Activated CD4-positive, alpha-beta memory T cell treated with anti-CD3 and anti-CD28 coated beads for 36 hours (primary cell): ENCODE measurements at regions not wholly inside any gene's neighbourhood (a gene's known extent, or its start where the extent isn't known, plus 50 kb on each side); places are given as distances from the start of the nearest gene placed in this dataset.

Experiments used
- CTCF ChIA-PET: fragments of 350-600 bp; sonication (Branson Sonifier 250); formaldehyde crosslinking; loops from one replicate; lab custom pipeline; 2021; ENCODE audit warnings: antibody characterized with exemption, inconsistent platforms; lab: Charles Lee
- POLR2A ChIA-PET: fragments of 350-600 bp; sonication (Branson Sonifier 250); formaldehyde crosslinking; loops from one replicate; lab custom pipeline; 2021; ENCODE audit warnings: antibody characterized with exemption; lab: Charles Lee
- DNase-seq: peaks from one replicate; pipeline ENCODE4 v3.0.0-alpha.2; 2020
- H3K27ac Mint-ChIP-seq: one replicate; pipeline ENCODE4 v1.8.0; 2021; ENCODE audit warnings: mixed read lengths
- H3K27me3 Mint-ChIP-seq: one replicate; pipeline ENCODE4 v1.8.0; 2021; ENCODE audit warnings: mixed read lengths
- H3K36me3 Mint-ChIP-seq: one replicate; pipeline ENCODE4 v1.8.0; 2021; ENCODE audit warnings: mixed read lengths
- H3K4me1 Mint-ChIP-seq: one replicate; pipeline ENCODE4 v1.8.0; 2021; ENCODE audit warnings: low read depth, mixed read lengths
- H3K4me3 Mint-ChIP-seq: one replicate; pipeline ENCODE4 v1.8.0; 2021; ENCODE audit warnings: mild to moderate bottlenecking, mixed read lengths
- H3K9me3 Mint-ChIP-seq: one replicate; pipeline ENCODE4 v1.8.0; 2021; ENCODE audit warnings: mixed read lengths
- intact Hi-C: fragments of 100-400 bp; cut with micrococcal nuclease; formaldehyde crosslinking; loops from one replicate; pipeline ENCODE4 v1.15.1; 2023

- CTCF ChIA-PET, result no interaction called here
- intact Hi-C loops, result no loop called here
- H3K9me3 Mint-ChIP-seq, result no peaks in the 10 kb centered on the region
- no peaks in the 10 kb centered on the region for H3K27me3 Mint-ChIP-seq
- H3K27ac Mint-ChIP-seq, result no peak overlapping the region
- no peak overlapping the region for H3K4me3 Mint-ChIP-seq
- H3K4me1 Mint-ChIP-seq, result no peaks in the 10 kb centered on the region
- POLR2A ChIA-PET, result no interaction called here
- no peaks in the 10 kb centered on the region for H3K36me3 Mint-ChIP-seq
- DNase-seq, result no peak
These were observed 1119.7 kb upstream of the CNTNAP5 start for GRCh38 chr2:122905431-122905830.

- ChIA-PET CTCF (no interaction called here), POLR2A (no interaction called here)
- Mint-ChIP-seq H3K27ac (no peak overlapping the region), H3K36me3 (no peaks in the 10 kb centered on the region), H3K9me3 (peaks cover 2% of the 10 kb centered on the region), H3K4me1 (no peaks in the 10 kb centered on the region), H3K4me3 (no peak overlapping the region), H3K27me3 (no peaks in the 10 kb centered on the region)
- no peak for DNase-seq
- intact Hi-C loops, result no loop called here
These were observed 1116.9 kb upstream of the CNTNAP5 start for GRCh38 chr2:122908159-122908558.

GRCh38 chr2:122927197-122927596 lies 1097.9 kb upstream of the CNTNAP5 start:
- DNase-seq, result no peak
- Mint-ChIP-seq H3K27ac (no peak overlapping the region), H3K36me3 (no peaks in the 10 kb centered on the region), H3K27me3 (no peaks in the 10 kb centered on the region), H3K4me1 (no peaks in the 10 kb centered on the region), H3K4me3 (no peak overlapping the region), H3K9me3 (peaks cover 26% of the 10 kb centered on the region)
- ChIA-PET CTCF (no interaction called here), POLR2A (no interaction called here)
- intact Hi-C loops, result no loop called here

GRCh38 chr2:122927710-122928557 lies 1097.2 kb upstream of the CNTNAP5 start:
- no peaks in the 10 kb centered on the region for H3K27me3 Mint-ChIP-seq
- no peak overlapping the region for H3K4me3 Mint-ChIP-seq
- no peak overlapping the region for H3K27ac Mint-ChIP-seq
- intact Hi-C loops, result no loop called here
- H3K36me3 Mint-ChIP-seq, result no peaks in the 10 kb centered on the region
- ChIA-PET CTCF (no interaction called here), POLR2A (no interaction called here)
- H3K9me3 Mint-ChIP-seq, result peaks cover 26% of the 10 kb centered on the region
- H3K4me1 Mint-ChIP-seq, result no peaks in the 10 kb centered on the region
- DNase-seq, result no peak

- Mint-ChIP-seq H3K4me3 (no peak overlapping the region), H3K36me3 (no peaks in the 10 kb centered on the region), H3K27me3 (no peaks in the 10 kb centered on the region), H3K27ac (no peak overlapping the region), H3K4me1 (no peaks in the 10 kb centered on the region), H3K9me3 (peaks cover 23% of the 10 kb centered on the region)
- ChIA-PET CTCF (no interaction called here), POLR2A (no interaction called here)
- DNase-seq, result no peak
- intact Hi-C loops, result no loop called here
These were observed 1095.7 kb upstream of the CNTNAP5 start for GRCh38 chr2:122929347-122929746.

GRCh38 chr2:122935506-122935905 lies 1089.6 kb upstream of the CNTNAP5 start:
- H3K27ac Mint-ChIP-seq, result no peak overlapping the region
- POLR2A ChIA-PET, result no interaction called here
- intact Hi-C loops, result no loop called here
- H3K27me3 Mint-ChIP-seq, result no peaks in the 10 kb centered on the region
- no peak for DNase-seq
- H3K9me3 Mint-ChIP-seq, result peaks cover 7% of the 10 kb centered on the region
- no peaks in the 10 kb centered on the region for H3K4me1 Mint-ChIP-seq
- CTCF ChIA-PET, result no interaction called here
- H3K36me3 Mint-ChIP-seq, result no peaks in the 10 kb centered on the region
- H3K4me3 Mint-ChIP-seq, result no peak overlapping the region

- no peaks in the 10 kb centered on the region for H3K36me3 Mint-ChIP-seq
- H3K27me3 Mint-ChIP-seq, result no peaks in the 10 kb centered on the region
- DNase-seq, result no peak
- H3K4me1 Mint-ChIP-seq, result no peaks in the 10 kb centered on the region
- ChIA-PET POLR2A (no interaction called here), CTCF (no interaction called here)
- no peaks in the 10 kb centered on the region for H3K9me3 Mint-ChIP-seq
- H3K27ac Mint-ChIP-seq, result no peak overlapping the region
- intact Hi-C loops, result no loop called here
- H3K4me3 Mint-ChIP-seq, result no peak overlapping the region
These were observed 1085.3 kb upstream of the CNTNAP5 start for GRCh38 chr2:122939796-122940195.

GRCh38 chr2:122949523-122949922 lies 1075.6 kb upstream of the CNTNAP5 start:
- DNase-seq, result no peak
- POLR2A ChIA-PET, result no interaction called here
- intact Hi-C loops, result no loop called here
- peaks cover 23% of the 10 kb centered on the region for H3K9me3 Mint-ChIP-seq
- no peaks in the 10 kb centered on the region for H3K36me3 Mint-ChIP-seq
- no peaks in the 10 kb centered on the region for H3K4me1 Mint-ChIP-seq
- CTCF ChIA-PET, result no interaction called here
- no peak overlapping the region for H3K27ac Mint-ChIP-seq
- no peaks in the 10 kb centered on the region for H3K27me3 Mint-ChIP-seq
- no peak overlapping the region for H3K4me3 Mint-ChIP-seq

GRCh38 chr2:122955776-122956175 lies 1069.3 kb upstream of the CNTNAP5 start:
- POLR2A ChIA-PET, result no interaction called here
- intact Hi-C loops, result no loop called here

GRCh38 chr2:122960759-122961641 lies 1064.1 kb upstream of the CNTNAP5 start:
- intact Hi-C loops, result no loop called here
- Mint-ChIP-seq H3K9me3 (peaks cover 15% of the 10 kb centered on the region), H3K27ac (no peak overlapping the region), H3K27me3 (no peaks in the 10 kb centered on the region), H3K4me3 (no peak overlapping the region), H3K36me3 (no peaks in the 10 kb centered on the region), H3K4me1 (no peaks in the 10 kb centered on the region)
- CTCF ChIA-PET, result no interaction called here
- POLR2A ChIA-PET, result no interaction called here
- no peak for DNase-seq

More at GRCh38 chr2:122955776-122956175, 1069.3 kb upstream of the CNTNAP5 start:
- no peak for DNase-seq
- Mint-ChIP-seq H3K4me1 (no peaks in the 10 kb centered on the region), H3K9me3 (peaks cover 11% of the 10 kb centered on the region), H3K4me3 (no peak overlapping the region), H3K27me3 (no peaks in the 10 kb centered on the region), H3K27ac (no peak overlapping the region), H3K36me3 (no peaks in the 10 kb centered on the region)
- CTCF ChIA-PET, result interaction anchor here (0.6 kb wide), 1 partner anchor 12 kb away, joined by 3 read pairs; no protein-coding TSS in a partner anchor

- Mint-ChIP-seq H3K9me3 (peaks cover 31% of the 10 kb centered on the region), H3K4me3 (no peak overlapping the region), H3K4me1 (no peaks in the 10 kb centered on the region), H3K27me3 (no peaks in the 10 kb centered on the region), H3K27ac (no peak overlapping the region), H3K36me3 (no peaks in the 10 kb centered on the region)
- ChIA-PET POLR2A (no interaction called here), CTCF (no interaction called here)
- intact Hi-C loops, result no loop called here
- DNase-seq, result no peak
These were observed 1058.6 kb upstream of the CNTNAP5 start for GRCh38 chr2:122966461-122966860.

GRCh38 chr2:122977580-122977979 lies 1047.5 kb upstream of the CNTNAP5 start:
- POLR2A ChIA-PET, result no interaction called here
- CTCF ChIA-PET, result no interaction called here
- Mint-ChIP-seq H3K4me1 (no peaks in the 10 kb centered on the region), H3K27me3 (no peaks in the 10 kb centered on the region), H3K27ac (no peak overlapping the region), H3K4me3 (no peak overlapping the region), H3K36me3 (no peaks in the 10 kb centered on the region), H3K9me3 (peaks cover 19% of the 10 kb centered on the region)
- intact Hi-C loops, result no loop called here
- no peak for DNase-seq
